Breast epithelium (tissue), 4 donors: ENCODE measurements at regions not wholly inside any gene's neighbourhood (a gene's known extent, or its start where the extent isn't known, plus 50 kb on each side); places are given as distances from the start of the nearest gene placed in this dataset.

ENCODE experiments used
- DNase-seq, 2 donors: peaks; one replicate each; pipeline ENCODE4 v3.0.0-alpha.2; 2019; ENCODE audit warnings: low spot score in 2 of 2
- H3K27ac ChIP-seq, 2 donors: fragments of 200-600 bp; sonication (generic) in 1 of 2; one replicate each; pipeline ENCODE4 v1.5.1; 2016 to 2019; ENCODE audit warnings: mild to moderate bottlenecking in 1 of 2
- H3K27me3 ChIP-seq, 2 donors: fragments of 200-600 bp; sonication (generic) in 1 of 2; one replicate each; pipeline versions ENCODE4 v1.5.1 to v1.6.0; 2017 to 2019; ENCODE audit warnings: control low read depth in 1 of 2, mild to moderate bottlenecking in 1 of 2
- H3K36me3 ChIP-seq: fragments of 200-600 bp; one replicate; pipeline ENCODE4 v1.5.1; 2019
- H3K4me1 ChIP-seq, 2 donors: fragments of 200-600 bp; sonication (generic); one replicate each; pipeline ENCODE4 v1.5.1; 2016 to 2019; ENCODE audit warnings: control low read depth in 1 of 2
- H3K4me3 ChIP-seq, 3 donors: fragments of 200-600 bp; sonication (generic); 1 replicate in 2 of 3; 2 replicates in 1 of 3; pipeline ENCODE4 v1.5.1; 2016 to 2019; ENCODE audit warnings: mild to moderate bottlenecking in 3 of 3, moderate library complexity in 2 of 3
- H3K9me3 ChIP-seq, 2 donors: fragments of 200-600 bp; sonication (generic) in 1 of 2; one replicate each; pipeline ENCODE4 v1.5.1; 2016 to 2019; ENCODE audit warnings: control low read depth in 1 of 2
- POLR2A ChIP-seq: fragments of 450-650 bp; IDR thresholded peaks from one replicate; pipeline ENCODE4 v1.6.1; 2016; ENCODE audit warnings: antibody characterized with exemption, mild to moderate bottlenecking, moderate library complexity
- POLR2AphosphoS5 ChIP-seq, 3 donors: sonication (generic); formaldehyde crosslinking; IDR thresholded peaks; one replicate each; pipeline ENCODE4 v1.6.1; 2017; ENCODE audit warnings: antibody characterized with exemption in 3 of 3
- intact Hi-C: fragments of 100-400 bp; cut with DNase I; formaldehyde crosslinking; loops from one replicate; pipeline ENCODE4 v1.15.1; 2023; ENCODE audit warnings: low total_unique reads
- TF ChIP-seq, protein P1 (sequence below), 3 donors: fragments of 450-650 bp; IDR thresholded peaks; one replicate each; pipeline ENCODE4 v1.5.1; 2016 to 2017; ENCODE audit warnings: antibody characterized with exemption in 3 of 3, mild to moderate bottlenecking in 3 of 3, moderate library complexity in 3 of 3

DNA sequence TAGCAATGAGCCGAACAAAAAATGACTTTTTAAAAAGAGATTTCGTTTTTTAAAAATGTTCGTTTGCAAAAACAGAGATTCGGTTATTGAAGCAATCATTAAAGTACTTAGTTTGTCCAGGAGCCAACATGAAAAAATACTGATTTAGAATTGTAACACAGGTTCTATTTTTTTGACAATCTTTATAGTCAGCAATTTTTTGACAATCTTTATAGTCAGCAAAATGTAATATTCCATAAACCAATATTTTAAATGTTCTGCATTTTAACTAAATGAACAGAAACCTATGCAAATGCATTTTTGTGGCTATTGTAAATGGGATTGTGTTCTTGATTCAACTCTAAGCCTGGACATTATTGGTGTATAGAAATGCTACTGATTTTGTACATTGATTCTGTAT, 161.8 kb downstream of the DSEL start:
- H3K4me1 ChIP-seq, result no peaks in the 10 kb centered on the region
- no peaks in the 10 kb centered on the region for H3K9me3 ChIP-seq
- intact Hi-C loops, result no loop called here
- H3K36me3 ChIP-seq, result no peaks in the 10 kb centered on the region
- no peak overlapping the region for H3K4me3 ChIP-seq
- no peak for DNase-seq
- no peak overlapping the region for H3K27ac ChIP-seq
- H3K27me3 ChIP-seq, result no peaks in the 10 kb centered on the region
- TF ChIP-seq POLR2AphosphoS5 (IDR thresholded peaks at IDR 0.05), result no peak
- TF ChIP-seq POLR2A, result no peak
- TF ChIP-seq, protein P1, sequence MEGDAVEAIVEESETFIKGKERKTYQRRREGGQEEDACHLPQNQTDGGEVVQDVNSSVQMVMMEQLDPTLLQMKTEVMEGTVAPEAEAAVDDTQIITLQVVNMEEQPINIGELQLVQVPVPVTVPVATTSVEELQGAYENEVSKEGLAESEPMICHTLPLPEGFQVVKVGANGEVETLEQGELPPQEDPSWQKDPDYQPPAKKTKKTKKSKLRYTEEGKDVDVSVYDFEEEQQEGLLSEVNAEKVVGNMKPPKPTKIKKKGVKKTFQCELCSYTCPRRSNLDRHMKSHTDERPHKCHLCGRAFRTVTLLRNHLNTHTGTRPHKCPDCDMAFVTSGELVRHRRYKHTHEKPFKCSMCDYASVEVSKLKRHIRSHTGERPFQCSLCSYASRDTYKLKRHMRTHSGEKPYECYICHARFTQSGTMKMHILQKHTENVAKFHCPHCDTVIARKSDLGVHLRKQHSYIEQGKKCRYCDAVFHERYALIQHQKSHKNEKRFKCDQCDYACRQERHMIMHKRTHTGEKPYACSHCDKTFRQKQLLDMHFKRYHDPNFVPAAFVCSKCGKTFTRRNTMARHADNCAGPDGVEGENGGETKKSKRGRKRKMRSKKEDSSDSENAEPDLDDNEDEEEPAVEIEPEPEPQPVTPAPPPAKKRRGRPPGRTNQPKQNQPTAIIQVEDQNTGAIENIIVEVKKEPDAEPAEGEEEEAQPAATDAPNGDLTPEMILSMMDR (IDR thresholded peaks at IDR 0.05), result no peak

DNA sequence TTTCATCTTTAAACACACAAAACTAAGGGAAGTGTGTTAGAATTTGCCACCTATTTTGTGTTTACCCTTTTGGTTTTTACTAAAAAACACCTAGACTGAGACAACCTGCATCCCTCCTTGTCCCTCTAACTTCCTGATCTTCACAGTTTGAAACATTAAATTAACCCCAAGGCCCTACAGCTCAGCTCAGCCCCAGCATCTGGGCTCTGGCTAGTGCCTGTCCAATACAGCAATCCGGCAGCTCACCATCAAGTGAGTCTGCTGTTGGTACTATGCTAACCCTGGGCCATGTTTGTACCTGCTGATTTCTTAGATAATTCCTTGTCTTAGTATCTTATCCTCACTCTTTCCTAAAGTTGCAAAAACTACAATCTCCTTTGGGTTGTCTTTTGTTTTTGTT, 162.4 kb downstream of the DSEL start:
- DNase-seq, result no peak
- Histone ChIP-seq H3K27ac (no peak overlapping the region), H3K27me3 (no peaks in the 10 kb centered on the region), H3K4me3 (no peak overlapping the region), H3K4me1 (no peaks in the 10 kb centered on the region), H3K9me3 (no peaks in the 10 kb centered on the region), H3K36me3 (no peaks in the 10 kb centered on the region)
- TF ChIP-seq POLR2AphosphoS5 (IDR thresholded peaks at IDR 0.05) (no peak), POLR2A (no peak)
- TF ChIP-seq, protein P1 (IDR thresholded peaks at IDR 0.05), result no peak
- intact Hi-C loops, result no loop called here

DNA sequence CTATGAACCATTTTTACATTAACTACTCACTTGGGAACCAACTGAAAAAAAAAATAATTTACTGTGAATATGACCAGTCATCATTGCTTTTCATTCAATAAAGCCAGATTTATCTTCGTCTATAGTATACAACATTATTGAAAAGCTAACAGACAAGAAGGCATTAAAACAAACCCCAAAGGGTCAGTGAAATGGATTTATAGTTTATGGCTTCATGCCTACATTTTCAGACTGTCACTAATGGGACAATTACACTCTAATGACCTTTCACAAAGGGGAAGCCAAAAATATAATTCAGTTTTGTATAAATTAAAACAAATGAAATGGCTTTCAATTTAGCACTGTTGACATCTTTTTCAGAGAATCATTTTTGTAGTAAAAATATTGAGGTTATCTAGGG, 169.1 kb downstream of the DSEL start:
- H3K36me3 ChIP-seq, result no peaks in the 10 kb centered on the region
- DNase-seq, result no peak
- no peak overlapping the region for H3K4me3 ChIP-seq
- intact Hi-C loops, result no loop called here
- no peak for TF ChIP-seq POLR2A
- no peak for TF ChIP-seq POLR2AphosphoS5 (IDR thresholded peaks at IDR 0.05)
- TF ChIP-seq, protein P1 (IDR thresholded peaks at IDR 0.05), result no peak
- no peaks in the 10 kb centered on the region for H3K27me3 ChIP-seq
- H3K4me1 ChIP-seq, result no peaks in the 10 kb centered on the region
- no peaks in the 10 kb centered on the region for H3K9me3 ChIP-seq
- no peak overlapping the region for H3K27ac ChIP-seq

DNA sequence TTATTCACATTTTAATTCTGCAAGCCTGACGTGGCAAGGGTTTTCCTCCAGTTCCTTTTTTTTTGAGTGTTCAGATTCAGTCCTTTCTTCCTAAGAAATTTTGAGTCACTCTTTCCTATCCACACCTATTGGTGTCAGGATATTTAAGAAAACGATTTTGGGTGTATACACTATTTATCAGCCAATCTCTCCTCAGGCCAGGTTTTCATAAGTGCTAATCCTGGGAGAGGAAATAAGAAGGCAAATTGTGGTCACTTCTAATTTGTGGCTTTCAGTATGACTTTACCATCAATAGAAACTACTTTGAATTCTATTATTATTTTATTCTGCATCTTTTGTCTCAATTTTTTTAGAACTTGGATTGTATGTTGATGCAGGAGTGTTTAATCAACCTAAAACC, 174.4 kb downstream of the DSEL start:
- Histone ChIP-seq H3K36me3 (no peaks in the 10 kb centered on the region), H3K9me3 (peaks cover 0 to 6% of the 10 kb centered on the region in 2 donors), H3K4me1 (no peaks in the 10 kb centered on the region), H3K27me3 (no peaks in the 10 kb centered on the region), H3K27ac (no peak overlapping the region), H3K4me3 (no peak overlapping the region)
- TF ChIP-seq POLR2A (no peak), POLR2AphosphoS5 (IDR thresholded peaks at IDR 0.05) (no peak)
- TF ChIP-seq, protein P1 (IDR thresholded peaks at IDR 0.05), result no peak
- intact Hi-C loops, result no loop called here
- DNase-seq, result no peak

DNA sequence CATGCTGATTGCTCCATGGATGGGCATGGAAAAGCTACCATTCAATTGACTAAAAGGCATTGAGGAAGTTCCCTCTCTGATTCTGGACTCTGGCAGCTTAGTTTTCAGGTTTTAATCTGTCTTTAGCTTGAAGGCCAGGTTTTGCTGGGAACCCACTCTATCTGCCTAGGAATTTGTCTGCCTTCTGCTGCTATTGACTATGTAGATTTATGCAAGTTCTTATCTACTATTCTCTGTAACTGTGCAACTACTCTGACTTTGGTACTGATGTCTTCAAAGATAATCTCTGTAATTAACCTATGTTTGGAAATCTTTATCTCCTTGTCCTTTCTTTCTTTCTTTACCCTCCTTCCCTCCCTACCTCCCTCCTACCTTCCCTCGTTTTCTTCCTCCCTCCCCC, 178.8 kb downstream of the DSEL start:
- intact Hi-C loops, result no loop called here
- Histone ChIP-seq H3K4me3 (no peak overlapping the region), H3K36me3 (no peaks in the 10 kb centered on the region), H3K9me3 (peaks cover 0 to 6% of the 10 kb centered on the region in 2 donors), H3K27ac (no peak overlapping the region), H3K27me3 (no peaks in the 10 kb centered on the region), H3K4me1 (no peaks in the 10 kb centered on the region)
- DNase-seq, result no peak
- TF ChIP-seq, protein P1 (IDR thresholded peaks at IDR 0.05), result no peak
- no peak for TF ChIP-seq POLR2A
- no peak for TF ChIP-seq POLR2AphosphoS5 (IDR thresholded peaks at IDR 0.05)
